GM21528 (cell line): ENCODE measurements at regions not wholly inside any gene's neighbourhood (a gene's known extent, or its start where the extent isn't known, plus 50 kb on each side); places are given as distances from the start of the nearest gene placed in this dataset.
"Not testable (repeated sequence)": the region's sequence is repeated elsewhere in the genome, so short reads cannot be mapped to it uniquely, and the experiment has no call there.

Experiments
- ATAC-seq: cut with Tn5 transposase; IDR thresholded peaks from one replicate; pipeline ENCODE4 v1.9.1; 2021; ENCODE audit warnings: mild to moderate bottlenecking, moderate library complexity; ENCODE audit not compliant: unreplicated experiment, low FRiP score

- no peak for ATAC-seq
These were observed 114.1 kb downstream of the GXYLT1 start for GRCh38 chr12:42030588-42030987.

- ATAC-seq = no peak
These were observed 117.1 kb downstream of the GXYLT1 start for GRCh38 chr12:42027546-42027945.

- no peak for ATAC-seq
These were observed 120.2 kb downstream of the GXYLT1 start for GRCh38 chr12:42024495-42024830.

- ATAC-seq = peak; percentile 92
These were observed 120.8 kb downstream of the GXYLT1 start for GRCh38 chr12:42023733-42024494.

GRCh38 chr12:42021937-42022336 lies 122.7 kb downstream of the GXYLT1 start:
- not testable (repeated sequence) for ATAC-seq

- no peak for ATAC-seq
These were observed 123.2 kb downstream of the GXYLT1 start for GRCh38 chr12:42021469-42021868.

- no peak for ATAC-seq
These were observed 124.4 kb downstream of the GXYLT1 start for GRCh38 chr12:42020226-42020625.

GRCh38 chr12:42019746-42020145 lies 124.9 kb downstream of the GXYLT1 start:
- no peak for ATAC-seq

GRCh38 chr12:42017051-42017450 lies 127.6 kb downstream of the GXYLT1 start:
- ATAC-seq = no peak

- no peak for ATAC-seq
These were observed 129.6 kb downstream of the GXYLT1 start for GRCh38 chr12:42015051-42015461.

- not testable (repeated sequence) for ATAC-seq
These were observed 132.2 kb downstream of the GXYLT1 start for GRCh38 chr12:42012501-42012900.

GRCh38 chr12:42010715-42011114 lies 134.0 kb downstream of the GXYLT1 start:
- ATAC-seq = no peak

- no peak for ATAC-seq
These were observed 134.4 kb downstream of the GXYLT1 start for GRCh38 chr12:42010257-42010656.

GRCh38 chr12:42008996-42009395 lies 135.7 kb downstream of the GXYLT1 start:
- no peak for ATAC-seq

- ATAC-seq = no peak
These were observed 141.6 kb downstream of the GXYLT1 start for GRCh38 chr12:42003031-42003430.

- no peak for ATAC-seq
These were observed 142.1 kb downstream of the GXYLT1 start for GRCh38 chr12:42002563-42002962.

- ATAC-seq = no peak
These were observed 146.2 kb downstream of the GXYLT1 start for GRCh38 chr12:41998436-41998835.

GRCh38 chr12:41993283-41993682 lies 151.4 kb downstream of the GXYLT1 start:
- ATAC-seq = no peak

- no peak for ATAC-seq
These were observed 151.9 kb downstream of the GXYLT1 start for GRCh38 chr12:41992692-41993215.

- no peak for ATAC-seq
These were observed 152.7 kb downstream of the GXYLT1 start for GRCh38 chr12:41992022-41992421.

- ATAC-seq = no peak
These were observed 156.0 kb downstream of the GXYLT1 start for GRCh38 chr12:41988715-41989114.

GRCh38 chr12:41986513-41986912 lies 158.2 kb downstream of the GXYLT1 start:
- not testable (repeated sequence) for ATAC-seq
